GM19467 (cell line): ENCODE measurements at regions not wholly inside any gene's neighbourhood (a gene's known extent, or its start where the extent isn't known, plus 50 kb on each side); places are given as distances from the start of the nearest gene placed in this dataset.

ENCODE experiments used
- ATAC-seq: cut with Tn5 transposase; IDR thresholded peaks from one replicate; pipeline ENCODE4 v1.9.1; 2021; ENCODE audit warnings: mild to moderate bottlenecking, moderate library complexity; ENCODE audit not compliant: unreplicated experiment

DNA sequence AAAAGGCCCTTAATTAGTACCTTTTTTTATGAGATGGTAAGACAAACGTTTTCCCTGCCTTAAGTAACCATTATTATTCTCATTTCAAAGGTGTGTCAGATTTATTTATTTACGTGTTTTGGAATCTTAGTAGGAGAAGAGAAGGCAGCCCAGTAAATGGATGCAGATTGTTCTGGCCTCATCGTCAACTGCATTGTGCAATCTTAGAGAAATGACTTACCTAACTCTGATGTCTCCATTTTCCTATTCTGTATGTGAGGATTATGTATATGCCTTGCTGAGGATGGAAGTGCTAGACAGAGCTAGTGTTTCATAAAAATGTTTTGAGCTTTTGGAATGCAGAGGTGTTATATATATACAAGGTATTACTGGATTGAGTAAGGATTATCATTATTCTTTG is 97.0 kb upstream of the JAG1 start:
- no peak for ATAC-seq

- no peak for ATAC-seq
Measured at GRCh38 chr20:10771435-10772140, 97.8 kb upstream of the JAG1 start.

- no peak for ATAC-seq
Measured at GRCh38 chr20:10774357-10774943, 100.7 kb upstream of the JAG1 start.

- no peak for ATAC-seq
Measured at GRCh38 chr20:10777710-10778109, 103.9 kb upstream of the JAG1 start.

DNA sequence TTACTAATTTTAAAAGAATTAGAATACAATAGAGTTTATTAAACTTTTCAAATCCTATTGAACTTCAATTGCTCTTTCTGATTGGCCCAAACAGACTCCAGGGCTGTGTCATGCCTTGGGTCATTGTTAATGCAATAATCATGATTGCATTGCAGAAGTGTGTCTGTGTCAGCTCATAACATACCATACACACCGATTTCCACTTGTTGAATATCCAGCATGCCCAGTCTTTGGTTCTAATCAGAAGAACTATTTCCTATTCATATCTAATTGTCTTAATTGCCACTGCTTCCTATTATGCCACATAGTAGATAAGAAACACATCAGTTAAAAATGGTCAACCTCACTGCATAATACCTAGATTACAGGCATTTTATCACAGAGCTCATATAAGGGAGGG is 106.1 kb upstream of the JAG1 start:
- ATAC-seq, result no peak

- no peak for ATAC-seq
Measured at GRCh38 chr20:10780901-10781300, 107.1 kb upstream of the JAG1 start.

GRCh38 chr20:10781526-10781925 is 107.7 kb upstream of the JAG1 start:
- ATAC-seq, result no peak

DNA sequence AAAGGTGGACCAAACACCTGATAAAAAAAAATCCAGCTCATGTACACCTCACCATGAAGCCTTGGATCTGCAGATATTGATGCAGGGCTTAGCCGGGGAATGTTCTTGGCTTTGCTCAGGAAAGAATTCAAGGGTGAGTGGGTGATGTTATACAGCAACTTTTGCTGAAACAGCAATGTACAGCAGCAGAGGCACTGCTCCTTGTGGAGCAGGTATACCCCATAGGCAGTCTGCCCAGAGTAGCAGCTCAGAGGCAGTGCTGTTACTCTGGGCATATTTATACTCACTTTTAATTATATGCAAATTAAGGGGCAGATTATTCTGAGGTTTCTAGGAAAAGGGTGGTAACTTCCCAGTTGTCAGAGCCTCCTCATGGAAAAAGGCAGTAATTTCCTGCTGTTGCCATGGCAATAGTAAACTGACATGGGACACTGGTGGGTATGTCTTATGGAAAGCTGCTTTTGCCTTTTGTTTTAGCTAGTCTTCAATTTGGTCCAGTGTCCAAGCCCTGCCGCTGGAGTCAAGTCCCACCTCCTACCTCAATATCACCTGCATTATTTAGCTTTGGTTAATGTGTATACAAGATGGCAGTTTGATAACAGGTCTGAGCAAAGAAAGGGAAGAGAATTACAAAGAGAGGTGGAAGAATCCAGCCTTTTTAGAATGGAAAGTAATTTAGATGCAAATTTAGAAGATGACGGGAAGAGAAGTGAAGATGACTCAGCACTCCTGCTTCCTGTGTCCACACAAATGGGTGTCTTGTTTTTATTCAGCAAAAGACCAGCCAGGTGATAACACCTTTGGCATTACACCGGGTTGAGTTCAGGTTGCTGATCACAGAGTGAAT is 110.1 kb upstream of the JAG1 start:
- no peak for ATAC-seq

GRCh38 chr20:10784554-10785183 is 110.9 kb upstream of the JAG1 start:
- ATAC-seq, result no peak

GRCh38 chr20:10786678-10787077 is 112.9 kb upstream of the JAG1 start:
- ATAC-seq, result no peak

DNA sequence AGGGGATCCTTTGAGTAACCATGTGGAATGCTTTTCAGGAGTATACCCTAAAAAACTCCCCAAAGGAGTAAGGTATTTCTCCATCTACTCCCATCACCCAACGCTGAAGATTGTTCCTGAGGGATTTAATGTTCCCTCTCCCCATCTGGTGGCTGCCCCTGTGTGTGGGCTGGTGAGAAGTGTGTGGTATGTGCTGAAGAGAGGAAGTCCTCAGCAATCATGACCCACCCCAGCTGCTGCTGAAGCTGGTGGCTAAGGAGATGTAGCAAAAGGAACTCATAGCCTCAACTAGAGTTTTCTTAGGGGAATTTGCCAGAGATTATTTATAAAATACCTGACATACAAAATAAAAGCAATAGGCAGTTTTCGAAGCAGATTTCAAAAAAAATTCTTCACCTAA is 114.3 kb upstream of the JAG1 start:
- no peak for ATAC-seq

DNA sequence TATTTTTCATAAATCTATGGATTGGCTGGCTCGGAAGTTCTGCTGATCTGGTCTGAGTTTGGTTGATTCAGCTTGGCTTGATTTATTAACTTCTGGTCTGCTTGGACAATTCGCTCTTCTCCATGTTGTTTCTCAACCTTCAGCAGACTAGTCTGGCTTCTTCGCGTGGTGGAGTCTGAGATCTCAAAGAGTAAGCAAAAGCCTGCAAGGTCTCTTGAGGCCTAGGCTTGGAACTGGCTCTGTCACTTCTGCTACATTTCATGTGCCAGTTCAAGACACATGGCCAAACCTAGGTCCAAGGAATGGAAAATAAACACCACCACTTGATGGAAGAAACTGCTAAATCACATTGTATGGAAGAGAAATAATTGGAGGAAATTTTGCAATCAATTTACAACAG is 115.1 kb upstream of the JAG1 start:
- ATAC-seq, result no peak

GRCh38 chr20:10789386-10789785 is 115.6 kb upstream of the JAG1 start:
- ATAC-seq, result no peak

GRCh38 chr20:10790013-10790412 is 116.2 kb upstream of the JAG1 start:
- no peak for ATAC-seq

GRCh38 chr20:10792291-10792690 is 118.5 kb upstream of the JAG1 start:
- no peak for ATAC-seq

GRCh38 chr20:10793766-10794165 is 120.0 kb upstream of the JAG1 start:
- no peak for ATAC-seq

- no peak for ATAC-seq
Measured at GRCh38 chr20:10794765-10795164, 121.0 kb upstream of the JAG1 start.

DNA sequence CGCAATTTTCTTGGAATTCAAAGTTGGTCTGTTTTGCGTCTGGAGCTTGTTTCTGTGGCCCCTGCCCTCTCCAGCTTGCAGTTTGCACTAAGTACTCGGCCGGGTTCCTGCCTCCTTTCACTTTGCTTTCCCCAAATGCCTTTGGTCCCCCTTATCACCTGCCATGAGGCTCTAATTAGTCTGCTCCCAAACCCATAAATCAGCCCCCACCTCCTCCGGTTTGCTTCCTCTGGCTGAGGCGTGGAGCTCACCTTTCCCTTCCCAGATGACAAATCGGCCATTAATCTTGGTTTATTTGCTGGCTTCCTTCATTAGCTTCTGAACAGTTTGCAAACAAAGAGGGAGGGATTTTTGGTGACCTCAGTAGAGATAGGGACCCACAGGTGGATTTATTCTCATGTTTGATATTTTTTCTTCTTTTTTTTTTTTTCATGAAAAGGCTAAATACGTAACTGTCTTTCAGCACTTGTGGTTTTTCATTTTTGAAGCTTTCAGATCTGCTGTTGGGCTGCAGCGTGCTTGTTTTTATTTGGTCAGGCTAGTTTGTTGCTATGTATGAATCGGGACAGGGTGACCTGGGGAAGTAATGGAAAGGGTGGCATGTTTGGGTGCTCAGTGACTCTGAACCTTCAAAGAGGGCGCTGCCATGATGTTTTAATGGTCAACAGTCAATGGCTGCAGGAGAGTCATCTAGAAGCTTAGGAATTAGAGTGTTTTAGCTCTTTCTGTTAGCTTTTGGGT is 121.7 kb upstream of the JAG1 start:
- no peak for ATAC-seq

- ATAC-seq, result no peak
Measured at GRCh38 chr20:10798811-10799210, 125.0 kb upstream of the JAG1 start.

- no peak for ATAC-seq
Measured at GRCh38 chr20:10799735-10800134, 125.9 kb upstream of the JAG1 start.

DNA sequence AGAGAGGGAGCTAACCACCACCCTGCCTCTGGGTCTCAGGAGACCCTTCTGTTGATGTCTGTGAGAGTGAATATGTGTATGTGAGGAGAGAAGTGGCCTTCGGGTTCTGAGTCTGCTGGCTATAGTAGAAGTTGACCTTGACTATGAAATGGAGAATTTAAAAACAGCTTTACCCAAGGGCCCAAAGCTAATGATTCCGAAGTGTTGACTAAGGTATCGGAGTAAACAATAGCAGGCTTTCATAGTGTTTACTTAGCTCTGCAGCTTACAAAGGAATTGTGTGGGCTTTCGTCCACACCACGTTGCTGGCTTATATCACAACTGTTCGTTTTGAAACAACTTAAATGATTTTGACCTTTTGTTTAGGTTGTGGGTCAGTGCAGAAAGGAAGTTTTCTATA is 126.5 kb upstream of the JAG1 start:
- ATAC-seq, result no peak
